Adrenal gland (tissue), 9 donors: ENCODE measurements at regions not wholly inside any gene's neighbourhood (a gene's known extent, or its start where the extent isn't known, plus 50 kb on each side); places are given as distances from the start of the nearest gene placed in this dataset.
"Not testable (repeated sequence)": the region's sequence is repeated elsewhere in the genome, so short reads cannot be mapped to it uniquely, and the experiment has no call there.

Experiments used
- DNase-seq, 7 donors: peaks; one replicate each; pipeline ENCODE4 v3.0.0-alpha.2; 2019 to 2020
- H3K27ac ChIP-seq, 5 donors: fragments of 200-600 bp; sonication (generic) in 4 of 5; 1 replicate in 3 of 5; 2 replicates in 2 of 5; pipeline versions ENCODE4 v1.5.1 to v1.8.0; 2016 to 2020; ENCODE audit warnings: mild to moderate bottlenecking in 1 of 5
- H3K27me3 ChIP-seq: fragments of 200-600 bp; 2 replicates; pipeline ENCODE4 v1.8.0; 2021
- H3K36me3 ChIP-seq, 2 donors: fragments of 200-600 bp; replicated peaks in 1 of 2; 1 replicate in 1 of 2; 2 replicates in 1 of 2; pipeline versions ENCODE4 v1.5.1 to v1.8.0; 2018 to 2022
- H3K4me1 ChIP-seq, 2 donors: fragments of 200-600 bp; replicated peaks in 1 of 2; 1 replicate in 1 of 2; 2 replicates in 1 of 2; pipeline versions ENCODE4 v1.5.1 to v1.8.0; 2018 to 2021
- H3K4me3 ChIP-seq, 4 donors: fragments of 200-600 bp; sonication (generic) in 3 of 4; one replicate each; pipeline ENCODE4 v1.5.1; 2016 to 2018
- H3K9me3 ChIP-seq, 3 donors: fragments of 200-600 bp; sonication (generic) in 1 of 3; replicated peaks in 1 of 3; 1 replicate in 2 of 3; 2 replicates in 1 of 3; pipeline versions ENCODE4 v1.5.1 to v1.8.0; 2016 to 2021
- POLR2A ChIP-seq, 2 donors: fragments of 450-650 bp; IDR thresholded peaks; one replicate each; pipeline ENCODE4 v1.6.1; 2017; ENCODE audit warnings: antibody characterized with exemption in 2 of 2, mild to moderate bottlenecking in 2 of 2, moderate library complexity in 1 of 2
- WGBS, 4 donors: extraction: QIAGEN DNeasy Blood & Tissue Kit in 2 of 4; methylation state at CpG; one replicate each; pipeline versions ENCODE4 v1.1.5 to v1.1.7; 2013 to 2017; 5-methylcytosine and 5-hydroxymethylcytosine counted together
- intact Hi-C, 2 donors: fragments of 100-400 bp; cut with DNase I; formaldehyde crosslinking; loops; one replicate each; pipeline versions ENCODE4 v1.14.1 to v1.15.0; 2022 to 2023
- TF ChIP-seq, protein P1 (sequence below), 6 experiments: fragments of 450-650 bp in 4 of 6; fragments of 200-600 bp in 2 of 6; sonication (generic) in 1 of 6; IDR thresholded peaks; 1 replicate in 5 of 6; 2 replicates in 1 of 6; pipeline versions ENCODE4 v1.5.1 to v1.8.0; 2016 to 2021; ENCODE audit warnings: antibody characterized with exemption in 6 of 6, mild to moderate bottlenecking in 2 of 6, moderate library complexity in 1 of 6
- donor health status: healthy with polysubstance abuse.
- donor health status: Bipolar disorder and iron deficiency.
- donor health status: DM: yes; HTN: yes; CAD: no.
- donor health status: DM: no; HTN: no; CAD: no.
- donor health status: DM: no; HTN: no; CAD: no.

DNA sequence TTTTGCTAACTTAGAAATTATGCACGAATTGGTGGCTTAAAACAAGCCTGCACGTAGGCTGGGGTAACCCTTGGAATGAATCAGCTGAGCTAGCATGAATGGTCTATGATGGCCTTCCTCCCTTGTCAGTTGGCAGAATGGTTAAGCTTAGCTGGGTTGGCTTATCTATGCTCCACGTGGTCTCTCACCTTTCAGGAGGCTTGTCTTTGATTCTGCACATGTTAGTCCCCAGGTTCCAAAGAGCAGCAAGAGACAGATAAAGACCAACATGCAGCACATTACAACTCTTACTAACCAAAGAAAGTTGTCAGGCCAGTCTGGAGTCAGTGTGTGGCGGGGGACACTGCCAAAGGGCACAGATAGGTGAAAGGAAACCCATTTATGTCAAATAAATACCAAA is 700.9 kb upstream of the SYT4 start:
- Histone ChIP-seq H3K4me1 (no peaks in the 10 kb centered on the region), H3K4me3 (no peak overlapping the region), H3K36me3 (no peaks in the 10 kb centered on the region), H3K27ac (no peak overlapping the region), H3K27me3 (no peaks in the 10 kb centered on the region), H3K9me3 (no peaks in the 10 kb centered on the region)
- no peak for DNase-seq
- no peak for TF ChIP-seq POLR2A (IDR thresholded peaks at IDR 0.05)
- TF ChIP-seq, protein P1, sequence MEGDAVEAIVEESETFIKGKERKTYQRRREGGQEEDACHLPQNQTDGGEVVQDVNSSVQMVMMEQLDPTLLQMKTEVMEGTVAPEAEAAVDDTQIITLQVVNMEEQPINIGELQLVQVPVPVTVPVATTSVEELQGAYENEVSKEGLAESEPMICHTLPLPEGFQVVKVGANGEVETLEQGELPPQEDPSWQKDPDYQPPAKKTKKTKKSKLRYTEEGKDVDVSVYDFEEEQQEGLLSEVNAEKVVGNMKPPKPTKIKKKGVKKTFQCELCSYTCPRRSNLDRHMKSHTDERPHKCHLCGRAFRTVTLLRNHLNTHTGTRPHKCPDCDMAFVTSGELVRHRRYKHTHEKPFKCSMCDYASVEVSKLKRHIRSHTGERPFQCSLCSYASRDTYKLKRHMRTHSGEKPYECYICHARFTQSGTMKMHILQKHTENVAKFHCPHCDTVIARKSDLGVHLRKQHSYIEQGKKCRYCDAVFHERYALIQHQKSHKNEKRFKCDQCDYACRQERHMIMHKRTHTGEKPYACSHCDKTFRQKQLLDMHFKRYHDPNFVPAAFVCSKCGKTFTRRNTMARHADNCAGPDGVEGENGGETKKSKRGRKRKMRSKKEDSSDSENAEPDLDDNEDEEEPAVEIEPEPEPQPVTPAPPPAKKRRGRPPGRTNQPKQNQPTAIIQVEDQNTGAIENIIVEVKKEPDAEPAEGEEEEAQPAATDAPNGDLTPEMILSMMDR (IDR thresholded peaks at IDR 0.05), result no peak
- 69 to 80% (median 75%) methylated on average over 4 of the region's 4 CpGs for WGBS, 4 donors
- intact Hi-C loops, result no loop called here

DNA sequence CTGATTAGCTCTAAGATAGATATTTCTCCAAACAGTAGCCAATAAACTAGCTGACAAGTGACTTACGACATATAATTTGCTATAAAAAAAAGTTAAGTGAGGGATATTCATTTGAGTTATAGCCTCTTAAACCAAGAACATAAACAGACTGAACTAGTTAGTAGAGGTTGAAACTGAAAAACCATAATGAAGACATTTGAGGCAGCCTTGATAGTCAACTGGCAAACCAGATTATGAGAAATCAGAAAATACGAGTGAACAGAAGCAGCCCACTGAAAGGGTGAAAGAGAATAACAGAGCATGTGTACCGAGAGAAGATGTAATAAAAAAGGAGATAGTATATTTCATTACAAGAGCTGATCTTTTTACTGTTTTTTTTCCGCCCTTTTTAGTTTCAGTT is 698.1 kb upstream of the SETBP1 start:
- Histone ChIP-seq H3K4me3 (no peak overlapping the region), H3K27ac (no peak overlapping the region), H3K4me1 (no peaks in the 10 kb centered on the region), H3K36me3 (no peaks in the 10 kb centered on the region), H3K9me3 (no peaks in the 10 kb centered on the region), H3K27me3 (no peaks in the 10 kb centered on the region)
- TF ChIP-seq POLR2A (IDR thresholded peaks at IDR 0.05), result no peak
- TF ChIP-seq, protein P1 (IDR thresholded peaks at IDR 0.05), result no peak
- intact Hi-C loops, result no loop called here
- WGBS, 4 donors, result 73 to 82% (median 75%) methylated on average over 4 of the region's 4 CpGs
- no peak for DNase-seq

DNA sequence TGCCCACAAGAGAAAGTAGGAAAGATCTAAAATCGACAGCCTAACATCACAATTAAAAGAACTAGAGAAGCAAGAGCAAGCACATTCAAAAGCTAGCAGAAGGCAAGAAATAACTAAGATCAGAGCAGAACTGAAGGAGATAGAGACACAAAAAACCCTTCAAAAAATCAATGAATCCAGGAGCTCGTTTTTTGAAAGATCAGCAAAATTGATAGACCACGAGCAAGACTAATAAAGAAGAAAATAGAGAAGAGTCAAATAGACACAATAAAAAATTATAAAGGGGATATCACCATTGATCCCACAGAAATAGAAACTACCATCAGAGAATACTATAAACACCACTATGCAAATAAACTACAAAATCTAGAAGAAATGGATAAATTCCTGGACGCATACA is 693.6 kb upstream of the SETBP1 start:
- 53 to 66% (median 64%) methylated on average over 4 of the region's 4 CpGs for WGBS, 4 donors
- H3K4me3 ChIP-seq, intact Hi-C loops: not testable (repeated sequence)

DNA sequence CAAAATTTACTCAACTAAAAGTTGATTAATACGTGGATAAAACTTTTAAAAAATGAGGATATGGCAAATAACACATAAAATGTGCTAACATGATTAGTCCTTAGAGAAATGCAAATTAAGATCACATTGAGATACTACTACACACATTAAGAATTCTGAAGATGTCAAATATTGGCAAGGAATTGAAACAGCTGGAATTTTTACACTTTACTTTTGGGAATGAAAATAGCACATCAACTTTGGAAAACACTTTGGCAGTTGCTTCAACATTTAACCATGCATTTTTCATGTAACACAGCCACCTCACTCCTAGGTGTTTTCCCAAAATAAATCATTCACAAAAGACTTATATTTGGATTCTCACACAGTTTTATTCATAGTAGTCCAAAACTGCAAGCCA is 687.9 kb upstream of the SETBP1 start:
- H3K4me3 ChIP-seq, result no peak overlapping the region
- TF ChIP-seq, protein P1 (IDR thresholded peaks at IDR 0.05), result no peak
- no peak for TF ChIP-seq POLR2A (IDR thresholded peaks at IDR 0.05)
- H3K4me1 ChIP-seq, result no peaks in the 10 kb centered on the region
- H3K27me3 ChIP-seq, result no peaks in the 10 kb centered on the region
- intact Hi-C loops, result no loop called here
- H3K27ac ChIP-seq, result no peak overlapping the region
- no peaks in the 10 kb centered on the region for H3K36me3 ChIP-seq
- DNase-seq, result no peak
- 50 to 73% (median 65%) methylated on average over 1 of the region's 1 CpG for WGBS, 4 donors
- no peaks in the 10 kb centered on the region for H3K9me3 ChIP-seq

More for the DNA sequence above, 693.6 kb upstream of the SETBP1 start:
- not testable (repeated sequence) for H3K4me1 ChIP-seq, H3K27me3 ChIP-seq, H3K36me3 ChIP-seq, H3K27ac ChIP-seq, H3K9me3 ChIP-seq, DNase-seq

DNA sequence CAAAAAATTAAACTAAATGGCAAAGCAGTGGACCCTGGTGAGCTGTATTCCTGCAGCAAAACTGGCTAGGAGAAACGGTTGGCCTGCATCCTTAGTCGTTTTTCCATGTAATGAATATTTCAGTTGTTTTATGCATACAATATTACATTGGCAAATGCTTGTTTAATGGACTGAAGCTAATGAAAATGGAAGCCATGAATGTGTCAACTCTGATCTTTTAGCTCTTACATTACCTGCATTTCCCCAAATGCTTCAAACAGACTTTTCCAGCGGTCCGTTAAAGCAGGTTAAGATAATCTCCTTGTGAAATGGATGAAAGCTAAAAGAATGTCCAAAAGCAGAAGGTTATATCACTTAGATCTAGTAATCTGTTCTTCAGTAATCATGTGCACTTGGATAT is 686.3 kb upstream of the SETBP1 start:
- 72 to 80% (median 78%) methylated on average over 4 of the region's 4 CpGs for WGBS, 4 donors
- intact Hi-C loops, result no loop called here

More for the DNA sequence above, 686.3 kb upstream of the SETBP1 start:
- Histone ChIP-seq H3K27ac (no peak overlapping the region), H3K27me3 (no peaks in the 10 kb centered on the region), H3K4me3 (no peak overlapping the region), H3K36me3 (no peaks in the 10 kb centered on the region), H3K9me3 (no peaks in the 10 kb centered on the region), H3K4me1 (no peaks in the 10 kb centered on the region)
- no peak for DNase-seq
- TF ChIP-seq, protein P1 (IDR thresholded peaks at IDR 0.05), result no peak
